Activated naive CD4-positive, alpha-beta T cell treated with anti-CD3 and anti-CD28 coated beads for 36 hours (primary cell): ENCODE measurements at regions not wholly inside any gene's neighbourhood (a gene's known extent, or its start where the extent isn't known, plus 50 kb on each side); places are given as distances from the start of the nearest gene placed in this dataset.
A peak's percentile ranks its signal among the peaks of the same experiment; 100 is the strongest.
"Not testable (repeated sequence)": the region's sequence is repeated elsewhere in the genome, so short reads cannot be mapped to it uniquely, and the experiment has no call there.

Source experiments
- CTCF ChIA-PET: fragments of 350-600 bp; sonication (Branson Sonifier 250); formaldehyde crosslinking; loops from one replicate; lab custom pipeline; 2021; ENCODE audit warnings: antibody characterized with exemption; lab: Charles Lee
- DNase-seq: peaks from one replicate; pipeline ENCODE4 v3.0.0-alpha.2; 2020
- H3K27ac Mint-ChIP-seq: one replicate; pipeline ENCODE4 v1.8.0; 2021; ENCODE audit warnings: mild to moderate bottlenecking, mixed read lengths
- H3K27me3 Mint-ChIP-seq: one replicate; pipeline ENCODE4 v1.8.0; 2021; ENCODE audit warnings: low read depth, mixed read lengths
- H3K36me3 Mint-ChIP-seq: one replicate; pipeline ENCODE4 v1.8.0; 2021; ENCODE audit warnings: low read depth, mixed read lengths
- H3K4me1 Mint-ChIP-seq: one replicate; pipeline ENCODE4 v1.8.0; 2021; ENCODE audit warnings: low read depth, mixed read lengths
- H3K4me3 Mint-ChIP-seq: one replicate; pipeline ENCODE4 v1.8.0; 2021; ENCODE audit warnings: mild to moderate bottlenecking, moderate library complexity, mixed read lengths
- H3K9me3 Mint-ChIP-seq: one replicate; pipeline ENCODE4 v1.8.0; 2021; ENCODE audit warnings: mixed read lengths
- intact Hi-C: fragments of 100-400 bp; cut with micrococcal nuclease; formaldehyde crosslinking; loops from one replicate; pipeline ENCODE4 v1.15.1; 2023

DNA sequence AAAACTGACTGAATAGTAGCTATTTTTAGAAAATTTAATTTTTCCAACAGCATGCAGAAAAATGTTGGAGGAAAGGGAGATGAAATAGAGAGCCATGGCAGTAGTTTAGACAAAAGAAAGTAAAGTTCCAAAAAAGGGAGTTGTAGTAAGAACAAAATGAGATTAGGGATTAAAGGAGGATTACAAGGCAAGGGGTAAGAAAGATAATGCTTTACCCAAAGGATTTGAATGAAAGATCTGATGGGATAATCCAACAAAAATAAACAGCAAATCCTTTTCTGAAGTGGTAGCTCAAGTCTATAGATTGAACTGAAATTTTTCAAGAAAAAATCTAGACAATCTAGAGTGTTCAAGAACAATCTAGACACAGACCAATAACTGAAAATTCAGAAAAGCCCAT lies 644.3 kb upstream of the FSHR start:
- DNase-seq = no peak
- no peak overlapping the region for H3K4me3 Mint-ChIP-seq
- H3K9me3 Mint-ChIP-seq = peaks cover 10% of the 10 kb centered on the region
- CTCF ChIA-PET = no interaction called here
- H3K4me1 Mint-ChIP-seq = no peaks in the 10 kb centered on the region
- H3K27ac Mint-ChIP-seq = no peak overlapping the region
- no peaks in the 10 kb centered on the region for H3K27me3 Mint-ChIP-seq
- H3K36me3 Mint-ChIP-seq = no peaks in the 10 kb centered on the region
- intact Hi-C loops = no loop called here

DNA sequence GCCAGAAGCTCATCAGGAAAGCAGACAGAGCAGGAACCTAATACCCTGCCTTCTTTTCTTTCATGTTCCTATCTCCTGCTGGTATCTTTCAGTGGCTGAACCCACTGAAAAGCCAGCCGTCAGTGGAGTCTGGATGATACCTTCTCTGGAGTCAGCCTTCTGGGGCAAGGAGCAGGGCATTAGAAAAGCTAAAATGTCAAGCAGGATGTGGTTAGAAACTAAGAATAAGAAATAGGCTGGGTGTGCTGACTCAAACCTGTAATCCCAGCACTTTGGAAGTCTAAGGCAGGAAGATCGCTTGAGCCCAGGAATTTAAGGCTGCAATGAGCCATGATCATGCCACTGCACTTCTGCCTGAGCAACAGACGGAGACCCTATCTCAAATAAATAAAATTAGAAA lies 642.0 kb upstream of the FSHR start:
- CTCF ChIA-PET = no interaction called here
- no peaks in the 10 kb centered on the region for H3K36me3 Mint-ChIP-seq
- H3K4me1 Mint-ChIP-seq = no peaks in the 10 kb centered on the region
- intact Hi-C loops = no loop called here
- no peak for DNase-seq
- no peak overlapping the region for H3K4me3 Mint-ChIP-seq
- H3K27ac Mint-ChIP-seq = no peak overlapping the region
- H3K27me3 Mint-ChIP-seq = no peaks in the 10 kb centered on the region
- H3K9me3 Mint-ChIP-seq = peaks cover 5% of the 10 kb centered on the region

DNA sequence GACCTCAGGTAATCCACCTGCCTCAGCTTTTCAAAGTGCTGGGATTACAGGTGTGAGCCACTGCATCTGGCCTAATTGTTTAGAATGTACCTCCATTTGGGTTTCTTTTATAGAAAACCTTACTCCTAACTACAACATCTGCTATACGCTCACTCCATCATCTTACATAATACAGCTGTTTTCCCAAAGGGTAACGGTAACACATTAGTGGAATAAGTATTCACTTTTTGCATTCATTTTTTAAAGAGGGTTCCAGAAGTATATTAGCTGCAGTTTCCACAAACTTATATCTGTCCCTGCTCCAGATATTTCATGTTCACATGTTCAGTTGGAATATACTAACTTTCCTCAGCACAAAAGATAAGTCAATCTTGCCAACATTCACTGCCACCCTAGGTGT lies 640.1 kb upstream of the FSHR start:
- H3K4me3 Mint-ChIP-seq = no peak overlapping the region
- H3K27me3 Mint-ChIP-seq = no peaks in the 10 kb centered on the region
- peaks cover 1% of the 10 kb centered on the region for H3K9me3 Mint-ChIP-seq
- intact Hi-C loops = no loop called here
- DNase-seq = no peak
- H3K27ac Mint-ChIP-seq = no peak overlapping the region
- H3K4me1 Mint-ChIP-seq = no peaks in the 10 kb centered on the region
- CTCF ChIA-PET = no interaction called here
- H3K36me3 Mint-ChIP-seq = no peaks in the 10 kb centered on the region

DNA sequence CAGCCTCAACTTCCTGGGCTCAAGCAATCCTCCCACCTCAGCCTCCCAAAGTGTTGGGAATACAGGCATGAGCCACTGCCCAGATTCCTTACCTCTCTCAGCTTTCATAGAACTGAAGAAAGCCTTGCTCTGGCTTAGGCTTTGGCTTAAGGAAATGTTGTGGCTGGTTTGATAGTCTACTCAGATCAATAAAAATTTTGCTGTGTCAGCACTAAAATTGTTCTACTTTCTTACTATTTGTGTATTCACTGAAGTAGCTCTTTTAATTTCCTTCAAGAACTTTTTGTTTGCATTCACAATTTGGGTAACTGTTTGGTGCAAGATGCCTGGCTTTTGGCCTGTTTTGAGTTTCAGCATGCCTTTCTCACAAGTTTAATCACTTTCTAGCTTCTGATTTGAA lies 634.0 kb upstream of the FSHR start:
- Mint-ChIP-seq H3K27me3 (no peaks in the 10 kb centered on the region), H3K36me3 (no peaks in the 10 kb centered on the region), H3K4me3 (no peak overlapping the region), H3K27ac (no peak overlapping the region), H3K4me1 (no peaks in the 10 kb centered on the region), H3K9me3 (no peaks in the 10 kb centered on the region)
- CTCF ChIA-PET = no interaction called here
- no peak for DNase-seq
- intact Hi-C loops = no loop called here

DNA sequence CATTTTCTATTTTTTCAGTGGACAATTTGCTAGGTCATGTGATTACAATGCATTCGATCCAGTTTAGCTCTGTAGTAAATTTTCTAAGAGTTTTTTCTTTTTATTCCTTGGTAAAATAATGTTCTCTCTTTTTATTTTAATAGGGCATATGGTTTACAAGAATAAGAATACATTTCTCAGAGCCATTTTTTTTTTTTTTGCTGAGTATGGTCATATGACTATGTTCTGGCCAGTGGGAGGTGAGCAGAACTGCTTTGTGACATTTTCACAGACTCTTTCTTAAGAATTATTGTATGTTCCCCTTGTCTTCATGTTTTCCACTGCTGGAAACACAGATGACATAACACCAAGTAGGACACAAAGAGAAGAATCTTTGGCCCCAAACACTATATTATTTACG lies 626.6 kb upstream of the FSHR start:
- no peak for DNase-seq
- Mint-ChIP-seq H3K9me3 (no peaks in the 10 kb centered on the region), H3K27ac (no peak overlapping the region), H3K36me3 (no peaks in the 10 kb centered on the region), H3K4me3 (no peak overlapping the region), H3K27me3 (no peaks in the 10 kb centered on the region), H3K4me1 (no peaks in the 10 kb centered on the region)
- CTCF ChIA-PET = interaction anchor here (0.6 kb wide), 1 partner anchor 23 kb away, joined by 5 read pairs; no protein-coding TSS in a partner anchor
- intact Hi-C loops = no loop called here

DNA sequence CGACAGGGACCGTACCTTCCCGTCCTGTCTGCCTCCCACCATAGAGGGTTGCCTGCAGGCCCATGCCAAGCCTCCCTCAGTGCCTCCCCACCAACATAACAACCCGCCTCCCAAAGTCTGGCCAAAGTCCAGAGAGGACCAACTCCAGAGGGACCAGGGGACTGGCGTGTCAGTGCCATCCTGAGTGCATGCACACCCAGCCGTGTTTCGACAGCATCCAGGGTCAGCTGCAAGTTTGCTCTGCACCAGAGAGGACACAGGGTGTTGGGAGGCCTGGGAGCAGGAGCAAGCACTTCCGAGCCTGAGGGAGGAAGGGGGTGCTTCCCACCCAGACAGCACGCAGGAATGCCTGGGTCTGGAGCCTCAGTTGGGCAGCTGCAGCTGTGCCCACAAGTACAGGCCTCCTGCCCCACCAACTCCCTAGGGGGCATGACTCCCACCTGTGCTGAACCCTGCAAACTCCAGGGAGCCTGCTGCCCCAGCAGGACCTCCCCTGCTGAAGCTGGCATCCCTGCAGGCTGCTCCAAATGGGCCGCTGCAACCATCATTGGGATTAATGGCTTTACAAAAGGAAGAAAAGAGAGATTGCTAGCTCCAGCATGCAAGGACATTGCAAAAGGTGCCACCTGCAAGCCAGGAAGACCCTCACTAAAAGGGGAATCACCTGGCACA lies 618.1 kb upstream of the FSHR start:
- no peaks in the 10 kb centered on the region for H3K9me3 Mint-ChIP-seq
- no peaks in the 10 kb centered on the region for H3K27me3 Mint-ChIP-seq
- CTCF ChIA-PET = no interaction called here
- H3K36me3 Mint-ChIP-seq = no peaks in the 10 kb centered on the region
- no peaks in the 10 kb centered on the region for H3K4me1 Mint-ChIP-seq
- no peak overlapping the region for H3K27ac Mint-ChIP-seq
- intact Hi-C loops = no loop called here
- no peak overlapping the region for H3K4me3 Mint-ChIP-seq
- no peak for DNase-seq

DNA sequence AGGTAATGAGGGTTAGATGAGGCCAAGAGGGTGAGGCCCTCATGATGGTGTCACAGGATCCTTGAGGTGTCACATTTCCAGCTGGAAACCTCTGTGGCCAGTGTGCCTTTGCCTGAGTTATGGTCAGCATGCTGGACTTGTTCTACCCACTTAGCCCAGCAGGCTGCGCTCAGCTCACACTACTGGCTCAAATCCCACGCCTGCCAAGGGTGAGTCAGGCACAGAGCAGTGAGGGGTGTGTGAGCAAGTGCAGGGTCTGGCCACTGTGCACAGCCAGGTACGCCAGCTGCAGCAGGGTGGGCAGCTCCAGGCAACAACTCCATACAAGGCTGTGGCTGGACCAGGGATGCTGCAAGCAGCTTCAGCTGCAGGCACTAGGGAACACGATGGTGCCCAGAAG lies 616.6 kb upstream of the FSHR start:
- H3K9me3 Mint-ChIP-seq = no peaks in the 10 kb centered on the region
- DNase-seq = peak; percentile 9
- H3K36me3 Mint-ChIP-seq = no peaks in the 10 kb centered on the region
- CTCF ChIA-PET = no interaction called here
- no peaks in the 10 kb centered on the region for H3K27me3 Mint-ChIP-seq
- H3K4me1 Mint-ChIP-seq = no peaks in the 10 kb centered on the region
- H3K4me3 Mint-ChIP-seq = no peak overlapping the region
- intact Hi-C loops = loop anchor here (2.0 kb wide), 1 partner anchor 374 kb away; no protein-coding TSS in a partner anchor
- no peak overlapping the region for H3K27ac Mint-ChIP-seq

DNA sequence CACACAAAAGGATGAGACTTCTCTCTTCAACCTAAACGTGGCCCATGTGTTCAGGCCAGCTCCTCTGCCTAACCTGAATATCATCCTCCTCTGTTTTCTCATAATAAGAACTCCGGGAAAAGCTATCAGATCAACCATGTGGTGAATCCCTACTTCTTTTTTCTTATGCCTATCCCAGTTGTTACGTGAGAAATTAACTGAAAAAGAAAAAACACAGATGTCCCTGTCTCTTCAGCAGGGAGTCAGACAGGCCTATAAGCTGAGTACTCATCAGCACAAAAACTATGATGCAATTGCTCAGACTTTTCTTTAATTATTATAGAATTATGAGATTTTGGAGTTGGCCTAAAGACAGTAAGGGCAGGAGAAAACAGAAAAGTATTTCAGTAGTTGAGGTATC lies 613.0 kb upstream of the FSHR start:
- H3K27ac Mint-ChIP-seq = no peak overlapping the region
- CTCF ChIA-PET = no interaction called here
- H3K4me3 Mint-ChIP-seq = no peak overlapping the region
- peaks cover 1% of the 10 kb centered on the region for H3K9me3 Mint-ChIP-seq
- no peaks in the 10 kb centered on the region for H3K27me3 Mint-ChIP-seq
- DNase-seq = no peak
- H3K36me3 Mint-ChIP-seq = no peaks in the 10 kb centered on the region
- intact Hi-C loops = no loop called here
- H3K4me1 Mint-ChIP-seq = no peaks in the 10 kb centered on the region

DNA sequence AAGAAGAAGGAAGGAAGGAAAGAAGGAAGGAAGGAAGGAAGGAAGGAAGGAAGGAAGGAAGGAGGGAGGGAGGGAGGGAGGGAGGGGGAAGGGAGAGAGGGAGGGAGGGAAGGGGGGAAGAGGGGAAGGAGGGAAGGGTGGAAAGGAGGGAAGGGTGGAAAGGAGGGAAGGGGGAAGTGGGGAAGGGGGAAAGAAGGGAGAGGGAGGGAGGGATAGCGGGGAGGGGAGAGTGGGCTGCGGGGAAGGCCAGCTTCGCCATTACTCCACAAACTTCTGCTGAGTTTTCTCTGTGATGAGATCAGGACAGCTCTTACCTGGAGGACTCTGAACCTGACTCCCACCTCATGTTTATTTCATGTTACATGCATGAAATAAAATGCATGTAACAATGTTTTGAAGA lies 601.5 kb upstream of the FSHR start:
- intact Hi-C loops = no loop called here
- no peaks in the 10 kb centered on the region for H3K27me3 Mint-ChIP-seq
- CTCF ChIA-PET = no interaction called here
- no peak overlapping the region for H3K4me3 Mint-ChIP-seq
- no peaks in the 10 kb centered on the region for H3K36me3 Mint-ChIP-seq
- H3K27ac Mint-ChIP-seq = no peak overlapping the region
- H3K4me1 Mint-ChIP-seq = no peaks in the 10 kb centered on the region
- no peak for DNase-seq
- no peaks in the 10 kb centered on the region for H3K9me3 Mint-ChIP-seq

DNA sequence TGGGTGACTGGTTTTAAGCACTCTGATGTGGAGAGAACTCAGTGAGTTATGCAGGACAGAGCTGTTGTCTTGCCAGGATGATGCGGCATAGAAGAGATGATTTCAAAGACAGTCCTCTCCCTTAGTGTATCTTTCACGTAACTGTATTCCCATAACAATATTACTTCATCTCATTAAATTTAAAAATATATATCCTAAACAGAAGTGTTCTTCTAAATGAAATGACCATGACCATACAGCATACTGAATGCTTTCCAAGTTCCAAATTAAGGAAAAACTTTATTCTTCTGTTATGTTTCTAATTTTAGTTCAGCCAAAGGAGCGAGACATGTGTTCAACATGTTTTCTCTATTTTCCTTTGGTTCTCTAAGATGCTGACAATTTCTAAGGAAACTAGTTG lies 600.1 kb upstream of the FSHR start:
- H3K27ac Mint-ChIP-seq = no peak overlapping the region
- no peaks in the 10 kb centered on the region for H3K4me1 Mint-ChIP-seq
- H3K9me3 Mint-ChIP-seq = no peaks in the 10 kb centered on the region
- intact Hi-C loops = no loop called here
- no peaks in the 10 kb centered on the region for H3K36me3 Mint-ChIP-seq
- H3K27me3 Mint-ChIP-seq = no peaks in the 10 kb centered on the region
- no peak overlapping the region for H3K4me3 Mint-ChIP-seq
- DNase-seq = no peak
- CTCF ChIA-PET = interaction anchor here (0.6 kb wide), 1 partner anchor 478 kb away, joined by 3 read pairs; no protein-coding TSS in a partner anchor

DNA sequence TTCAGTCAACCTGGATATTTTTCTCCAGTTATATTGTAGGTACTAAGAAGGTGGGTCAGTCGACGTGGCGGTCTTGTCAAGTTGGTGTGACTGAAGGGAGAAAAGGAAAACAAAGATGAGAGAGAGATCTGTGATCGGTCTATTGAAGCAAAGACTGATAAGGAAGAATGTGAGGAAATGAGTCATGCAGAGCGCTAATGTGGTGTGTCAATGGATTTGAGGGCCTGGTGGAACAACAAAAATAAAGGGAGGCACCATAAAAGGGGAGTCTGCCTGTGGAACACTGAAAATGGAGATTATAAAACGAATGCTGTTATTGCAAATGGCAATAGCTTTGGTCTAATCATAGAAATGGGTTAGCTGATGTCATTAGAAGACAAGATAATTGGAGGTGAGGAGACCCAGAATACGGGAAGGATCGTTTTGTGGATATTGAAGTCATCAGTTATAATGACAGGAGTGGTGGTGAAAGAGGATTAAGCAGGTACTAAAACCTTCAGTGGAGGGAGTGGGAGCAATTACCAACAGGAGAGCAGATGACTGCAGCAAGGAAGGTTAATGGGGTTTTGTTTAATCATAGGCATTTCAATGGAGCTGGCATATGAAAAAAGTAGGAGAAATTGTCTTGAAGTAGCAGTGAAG lies 599.1 kb upstream of the FSHR start:
- H3K27me3 Mint-ChIP-seq = no peaks in the 10 kb centered on the region
- no peak for DNase-seq
- no peaks in the 10 kb centered on the region for H3K36me3 Mint-ChIP-seq
- H3K4me1 Mint-ChIP-seq = no peaks in the 10 kb centered on the region
- H3K27ac Mint-ChIP-seq = no peak overlapping the region
- H3K9me3 Mint-ChIP-seq = no peaks in the 10 kb centered on the region
- H3K4me3 Mint-ChIP-seq = no peak overlapping the region
- intact Hi-C loops = no loop called here
- CTCF ChIA-PET = no interaction called here

DNA sequence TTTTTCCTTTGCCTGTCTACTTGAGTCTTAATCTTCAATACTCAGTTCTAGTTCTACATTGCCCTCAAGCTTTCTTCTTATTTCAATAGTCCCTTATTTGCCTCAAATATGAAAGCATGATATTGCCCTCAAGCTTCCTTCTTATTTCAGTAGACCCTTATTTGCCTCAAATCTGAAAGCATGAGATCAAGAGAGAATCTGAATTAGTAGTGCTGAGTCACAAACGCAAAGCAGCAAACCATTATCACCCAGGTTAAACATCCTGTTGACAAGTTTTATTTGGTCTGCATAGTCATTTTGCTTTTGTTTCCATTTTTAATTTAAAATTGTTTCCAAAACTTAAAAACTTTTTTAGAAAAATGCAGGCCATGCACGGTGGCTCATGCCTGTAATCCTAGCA lies 583.3 kb upstream of the FSHR start:
- H3K9me3 Mint-ChIP-seq = peaks cover 3% of the 10 kb centered on the region
- no peaks in the 10 kb centered on the region for H3K36me3 Mint-ChIP-seq
- H3K27ac Mint-ChIP-seq = no peak overlapping the region
- no peak overlapping the region for H3K4me3 Mint-ChIP-seq
- intact Hi-C loops = no loop called here
- CTCF ChIA-PET = interaction anchor here (0.6 kb wide), 1 partner anchor 768 kb away, joined by 7 read pairs; no protein-coding TSS in a partner anchor
- no peaks in the 10 kb centered on the region for H3K27me3 Mint-ChIP-seq
- no peak for DNase-seq
- no peaks in the 10 kb centered on the region for H3K4me1 Mint-ChIP-seq

DNA sequence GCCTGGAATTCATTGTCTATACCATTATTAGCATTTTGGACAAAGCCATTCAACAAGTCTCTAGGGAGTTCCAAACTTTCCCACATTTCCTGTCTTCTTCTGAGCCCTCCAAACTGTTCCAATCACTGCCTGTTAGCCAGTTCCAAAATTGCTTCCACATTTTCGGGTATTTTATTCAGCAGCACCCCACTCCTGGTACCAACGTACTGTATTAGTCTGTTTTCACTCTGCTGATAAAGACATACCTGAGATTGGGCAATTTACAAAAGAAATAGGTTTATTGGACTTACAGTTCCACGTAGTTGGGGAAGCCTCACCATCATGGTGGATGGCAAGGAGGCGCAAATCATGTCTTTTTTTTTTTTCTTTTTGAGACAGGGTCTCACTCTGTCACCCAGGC lies 578.6 kb upstream of the FSHR start:
- H3K27me3 Mint-ChIP-seq, H3K36me3 Mint-ChIP-seq, H3K4me1 Mint-ChIP-seq, H3K4me3 Mint-ChIP-seq, H3K27ac Mint-ChIP-seq, intact Hi-C loops, H3K9me3 Mint-ChIP-seq, CTCF ChIA-PET, DNase-seq: not testable (repeated sequence)
